Testis (tissue), 2 donors: ENCODE measurements at regions not wholly inside any gene's neighbourhood (a gene's known extent, or its start where the extent isn't known, plus 50 kb on each side); places are given as distances from the start of the nearest gene placed in this dataset.

Experiments
- DNase-seq: peaks from one replicate; pipeline ENCODE4 v3.0.0-alpha.2; 2019
- H3K27ac ChIP-seq, 2 donors: fragments of 200-600 bp; sonication (generic); one replicate each; pipeline ENCODE4 v1.5.1; 2019
- H3K27me3 ChIP-seq: fragments of 200-600 bp; sonication (generic); one replicate; pipeline ENCODE4 v1.5.1; 2019
- H3K36me3 ChIP-seq: fragments of 200-600 bp; sonication (generic); one replicate; pipeline ENCODE4 v1.5.1; 2017; ENCODE audit warnings: low read depth; ENCODE audit errors: missing control alignments
- H3K4me1 ChIP-seq: fragments of 200-600 bp; sonication (generic); one replicate; pipeline ENCODE4 v1.5.1; 2019
- H3K4me3 ChIP-seq, 2 donors: fragments of 200-600 bp; sonication (generic); one replicate each; pipeline ENCODE4 v1.5.1; 2017 to 2019
- H3K9me3 ChIP-seq: fragments of 200-600 bp; sonication (generic); one replicate; pipeline ENCODE4 v1.5.1; 2017
- CTCF ChIP-seq, 3 experiments: fragments of 450-650 bp in 2 of 3; fragments of 200-600 bp in 1 of 3; sonication (generic) in 1 of 3; IDR thresholded peaks; one replicate each; pipeline ENCODE4 v1.5.1; 2016 to 2019; ENCODE audit warnings: antibody characterized with exemption in 3 of 3, mild to moderate bottlenecking in 2 of 3, moderate library complexity in 1 of 3
- POLR2A ChIP-seq: fragments of 450-650 bp; IDR thresholded peaks from one replicate; pipeline ENCODE4 v1.6.1; 2017; ENCODE audit warnings: antibody characterized with exemption, mild to moderate bottlenecking, moderate library complexity
- WGBS, 2 donors: methylation state at CpG; one replicate each; pipeline ENCODE4 v1.1.5; 2018; 5-methylcytosine and 5-hydroxymethylcytosine counted together
- intact Hi-C: fragments of 100-400 bp; cut with DNase I; formaldehyde crosslinking; loops from one replicate; pipeline ENCODE4 v1.15.1; 2023; ENCODE audit warnings: low total_unique reads

GRCh38 chr16:72704746-72705372, 343.1 kb downstream of the ZFHX3 start:
- Histone ChIP-seq H3K36me3 (no peaks in the 10 kb centered on the region), H3K9me3 (no peaks in the 10 kb centered on the region), H3K4me3 (no peak overlapping the region), H3K27me3 (no peaks in the 10 kb centered on the region), H3K27ac (no peak overlapping the region), H3K4me1 (no peaks in the 10 kb centered on the region)
- TF ChIP-seq CTCF (IDR thresholded peaks at IDR 0.05) (no peak), POLR2A (no peak)
- intact Hi-C loops = no loop called here
- no peak for DNase-seq
- 74 to 78% methylated on average over 2 of the region's 2 CpGs for WGBS, 2 donors

- 72 to 74% methylated on average over 2 of the region's 2 CpGs for WGBS, 2 donors
- Histone ChIP-seq H3K4me1 (no peaks in the 10 kb centered on the region), H3K4me3 (no peak overlapping the region), H3K36me3 (no peaks in the 10 kb centered on the region), H3K27me3 (no peaks in the 10 kb centered on the region), H3K9me3 (no peaks in the 10 kb centered on the region), H3K27ac (no peak overlapping the region)
- intact Hi-C loops = no loop called here
- no peak for TF ChIP-seq CTCF (IDR thresholded peaks at IDR 0.05)
- TF ChIP-seq POLR2A = no peak
- DNase-seq = no peak
These were observed 358.1 kb downstream of the ZFHX3 start for GRCh38 chr16:72689851-72690250.

- TF ChIP-seq CTCF (IDR thresholded peaks at IDR 0.05) (no peak), POLR2A (no peak)
- no peak overlapping the region for H3K27ac ChIP-seq
- no peak for DNase-seq
- H3K36me3 ChIP-seq = no peaks in the 10 kb centered on the region
- H3K9me3 ChIP-seq = no peaks in the 10 kb centered on the region
- WGBS, 2 donors = 83 to 86% methylated on average over 2 of the region's 2 CpGs
- intact Hi-C loops = no loop called here
- H3K4me1 ChIP-seq = no peaks in the 10 kb centered on the region
- no peaks in the 10 kb centered on the region for H3K27me3 ChIP-seq
- H3K4me3 ChIP-seq = no peak overlapping the region
These were observed 367.2 kb downstream of the ZFHX3 start for GRCh38 chr16:72680732-72681131.

GRCh38 chr16:72679856-72680255, 368.1 kb downstream of the ZFHX3 start:
- H3K27ac ChIP-seq = no peak overlapping the region
- H3K4me1 ChIP-seq = no peaks in the 10 kb centered on the region
- TF ChIP-seq POLR2A = no peak
- TF ChIP-seq CTCF (IDR thresholded peaks at IDR 0.05) = no peak
- DNase-seq = no peak
- intact Hi-C loops = no loop called here
- H3K9me3 ChIP-seq = no peaks in the 10 kb centered on the region
- H3K4me3 ChIP-seq = no peak overlapping the region
- no peaks in the 10 kb centered on the region for H3K27me3 ChIP-seq
- no peaks in the 10 kb centered on the region for H3K36me3 ChIP-seq
